HEK293 (cell line): ENCODE measurements at regions not wholly inside any gene's neighbourhood (a gene's known extent, or its start where the extent isn't known, plus 50 kb on each side); places are given as distances from the start of the nearest gene placed in this dataset.

ENCODE experiments used
- CTCF ChIP-seq: fragments of 450-650 bp; formaldehyde crosslinking; IDR thresholded peaks from 2 replicates; pipeline ENCODE4 v1.5.1; 2016; ENCODE audit warnings: missing biosample characterization, missing genetic modification characterization
- KLF1 ChIP-seq: fragments of 450-650 bp; formaldehyde crosslinking; IDR thresholded peaks from 2 replicates; pipeline ENCODE4 v1.5.1; 2016; ENCODE audit warnings: missing biosample characterization, missing genetic modification characterization
- REST ChIP-seq: fragments of 450-650 bp; formaldehyde crosslinking; IDR thresholded peaks from 2 replicates; pipeline ENCODE4 v1.5.1; 2016; ENCODE audit warnings: missing biosample characterization, missing genetic modification characterization
- ZBTB1 ChIP-seq: fragments of 450-650 bp; formaldehyde crosslinking; IDR thresholded peaks from 2 replicates; pipeline ENCODE4 v1.5.1; 2016; ENCODE audit warnings: missing biosample characterization, missing genetic modification characterization
- ZBTB8A ChIP-seq: fragments of 450-650 bp; formaldehyde crosslinking; IDR thresholded peaks from 2 replicates; pipeline ENCODE4 v1.5.1; 2016; ENCODE audit warnings: missing biosample characterization, missing genetic modification characterization
- ZFP41 ChIP-seq: fragments of 450-650 bp; formaldehyde crosslinking; IDR thresholded peaks from 2 replicates; pipeline ENCODE4 v1.5.1; 2016; ENCODE audit warnings: missing biosample characterization, missing genetic modification characterization, borderline replicate concordance
- ZNF114 ChIP-seq: fragments of 450-650 bp; formaldehyde crosslinking; IDR thresholded peaks from 2 replicates; pipeline ENCODE4 v1.5.0; 2017; ENCODE audit warnings: missing biosample characterization, missing genetic modification characterization
- ZNF23 ChIP-seq: fragments of 450-650 bp; formaldehyde crosslinking; IDR thresholded peaks from 2 replicates; pipeline ENCODE4 v1.5.1; 2016; ENCODE audit warnings: missing biosample characterization, missing genetic modification characterization, borderline replicate concordance
- ZNF292 ChIP-seq: fragments of 450-650 bp; formaldehyde crosslinking; IDR thresholded peaks from 2 replicates; pipeline ENCODE4 v1.5.1; 2016; ENCODE audit warnings: low read depth, missing biosample characterization, missing genetic modification characterization, borderline replicate concordance
- TF ChIP-seq, protein P1 (sequence below): fragments of 450-650 bp; formaldehyde crosslinking; IDR thresholded peaks from 2 replicates; pipeline ENCODE4 v1.5.1; 2016; ENCODE audit warnings: missing biosample characterization, missing genetic modification characterization
- TF ChIP-seq, protein P2 (sequence below): fragments of 450-650 bp; formaldehyde crosslinking; IDR thresholded peaks from 2 replicates; pipeline ENCODE4 v1.5.1; 2016; ENCODE audit warnings: missing biosample characterization, missing genetic modification characterization, low read depth

DNA sequence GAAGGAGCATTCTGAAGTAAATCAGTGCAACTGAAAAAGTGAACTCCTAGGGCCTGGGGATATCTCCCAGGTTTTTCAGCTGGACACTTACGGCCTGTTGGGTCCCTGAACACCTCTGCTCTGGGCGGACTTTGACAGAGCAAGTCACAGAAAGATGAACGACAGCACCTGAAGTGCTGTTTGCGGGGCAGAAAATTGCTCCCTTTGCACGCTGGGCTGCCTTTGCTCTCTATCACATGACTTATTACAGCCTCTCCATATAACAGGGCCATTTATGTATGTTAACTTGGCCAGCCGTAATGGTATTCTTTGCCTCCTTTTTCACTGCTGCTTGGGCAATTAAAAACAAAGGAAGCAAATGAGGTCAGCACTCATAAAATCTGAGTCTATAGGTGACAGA, 332.9 kb downstream of the BARHL2 start:
- TF ChIP-seq CTCF (tag by site-specific recombination): no peak
- no peak for TF ChIP-seq ZNF23 (tag by site-specific recombination)
- TF ChIP-seq ZFP41: no peak
- TF ChIP-seq, protein P1, sequence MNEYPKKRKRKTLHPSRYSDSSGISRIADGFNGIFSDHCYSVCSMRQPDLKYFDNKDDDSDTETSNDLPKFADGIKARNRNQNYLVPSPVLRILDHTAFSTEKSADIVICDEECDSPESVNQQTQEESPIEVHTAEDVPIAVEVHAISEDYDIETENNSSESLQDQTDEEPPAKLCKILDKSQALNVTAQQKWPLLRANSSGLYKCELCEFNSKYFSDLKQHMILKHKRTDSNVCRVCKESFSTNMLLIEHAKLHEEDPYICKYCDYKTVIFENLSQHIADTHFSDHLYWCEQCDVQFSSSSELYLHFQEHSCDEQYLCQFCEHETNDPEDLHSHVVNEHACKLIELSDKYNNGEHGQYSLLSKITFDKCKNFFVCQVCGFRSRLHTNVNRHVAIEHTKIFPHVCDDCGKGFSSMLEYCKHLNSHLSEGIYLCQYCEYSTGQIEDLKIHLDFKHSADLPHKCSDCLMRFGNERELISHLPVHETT (tag by site-specific recombination): no peak
- TF ChIP-seq ZNF114 (tag by site-specific recombination): no peak
- TF ChIP-seq ZNF292: no peak
- TF ChIP-seq REST (tag by site-specific recombination): no peak
- no peak for TF ChIP-seq ZBTB8A
- no peak for TF ChIP-seq KLF1 (tag by site-specific recombination)
- TF ChIP-seq ZBTB1 (tag by site-specific recombination): no peak
- TF ChIP-seq, protein P2, sequence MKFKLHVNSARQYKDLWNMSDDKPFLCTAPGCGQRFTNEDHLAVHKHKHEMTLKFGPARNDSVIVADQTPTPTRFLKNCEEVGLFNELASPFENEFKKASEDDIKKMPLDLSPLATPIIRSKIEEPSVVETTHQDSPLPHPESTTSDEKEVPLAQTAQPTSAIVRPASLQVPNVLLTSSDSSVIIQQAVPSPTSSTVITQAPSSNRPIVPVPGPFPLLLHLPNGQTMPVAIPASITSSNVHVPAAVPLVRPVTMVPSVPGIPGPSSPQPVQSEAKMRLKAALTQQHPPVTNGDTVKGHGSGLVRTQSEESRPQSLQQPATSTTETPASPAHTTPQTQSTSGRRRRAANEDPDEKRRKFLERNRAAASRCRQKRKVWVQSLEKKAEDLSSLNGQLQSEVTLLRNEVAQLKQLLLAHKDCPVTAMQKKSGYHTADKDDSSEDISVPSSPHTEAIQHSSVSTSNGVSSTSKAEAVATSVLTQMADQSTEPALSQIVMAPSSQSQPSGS (tag by site-specific recombination): no peak
